ENCODE measurements at regions not wholly inside any gene's neighbourhood (a gene's known extent, or its start where the extent isn't known, plus 50 kb on each side); places are given as distances from the start of the nearest gene placed in this dataset.

- DNase-seq (ENCODE audit: low read depth) = no peak
- Histone ChIP-seq H3K4me2 (ENCODE audit: low read length) (no peak overlapping the region), H3K27me3 (ENCODE audit: insufficient read depth, low read length) (no peaks in the 10 kb centered on the region), H3K4me3 (ENCODE audit: insufficient read depth, low read depth, low read length) (no peak overlapping the region), H3K9me3 (ENCODE audit: insufficient read depth, low read depth, low read length) (no peaks in the 10 kb centered on the region), H3K36me3 (ENCODE audit: insufficient read depth, low read length) (no peaks in the 10 kb centered on the region), H2AFZ (ENCODE audit: low read depth, low read length) (no peak overlapping the region), H4K20me1 (ENCODE audit: insufficient read depth, low read length) (no peaks in the 10 kb centered on the region), H3K9ac (ENCODE audit: low read length) (no peak overlapping the region), H3K4me1 (ENCODE audit: insufficient read depth, low read length) (no peaks in the 10 kb centered on the region), H3K79me2 (ENCODE audit: insufficient read depth, low read length) (no peaks in the 10 kb centered on the region), H3K27ac (ENCODE audit: low read depth, low read length) (no peak overlapping the region)
- Mint-ChIP-seq H3K4me1 (ENCODE audit: low read depth, unreplicated experiment) (no peaks in the 10 kb centered on the region), H3K4me3 (ENCODE audit: unreplicated experiment) (no peak overlapping the region), H3K9me3 (ENCODE audit: unreplicated experiment) (no peaks in the 10 kb centered on the region), H3K27me3 (ENCODE audit: low read depth, unreplicated experiment) (no peaks in the 10 kb centered on the region), H3K36me3 (ENCODE audit: low read depth, unreplicated experiment) (no peaks in the 10 kb centered on the region), H3K27ac (ENCODE audit: unreplicated experiment) (no peak overlapping the region)
- no peak for FAIRE-seq
- TF ChIP-seq EZH2 (IDR thresholded peaks at IDR 0.05; ENCODE audit: insufficient read depth, low read length) = no peak
- TF ChIP-seq, protein P1, sequence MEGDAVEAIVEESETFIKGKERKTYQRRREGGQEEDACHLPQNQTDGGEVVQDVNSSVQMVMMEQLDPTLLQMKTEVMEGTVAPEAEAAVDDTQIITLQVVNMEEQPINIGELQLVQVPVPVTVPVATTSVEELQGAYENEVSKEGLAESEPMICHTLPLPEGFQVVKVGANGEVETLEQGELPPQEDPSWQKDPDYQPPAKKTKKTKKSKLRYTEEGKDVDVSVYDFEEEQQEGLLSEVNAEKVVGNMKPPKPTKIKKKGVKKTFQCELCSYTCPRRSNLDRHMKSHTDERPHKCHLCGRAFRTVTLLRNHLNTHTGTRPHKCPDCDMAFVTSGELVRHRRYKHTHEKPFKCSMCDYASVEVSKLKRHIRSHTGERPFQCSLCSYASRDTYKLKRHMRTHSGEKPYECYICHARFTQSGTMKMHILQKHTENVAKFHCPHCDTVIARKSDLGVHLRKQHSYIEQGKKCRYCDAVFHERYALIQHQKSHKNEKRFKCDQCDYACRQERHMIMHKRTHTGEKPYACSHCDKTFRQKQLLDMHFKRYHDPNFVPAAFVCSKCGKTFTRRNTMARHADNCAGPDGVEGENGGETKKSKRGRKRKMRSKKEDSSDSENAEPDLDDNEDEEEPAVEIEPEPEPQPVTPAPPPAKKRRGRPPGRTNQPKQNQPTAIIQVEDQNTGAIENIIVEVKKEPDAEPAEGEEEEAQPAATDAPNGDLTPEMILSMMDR (IDR thresholded peaks at IDR 0.05; ENCODE audit: insufficient read depth, low read depth, low read length) = no peak
These were observed 408.3 kb upstream of the ANKRD30A start for GRCh38 chr10:36717118-36717517.

- H3K36me3 Mint-ChIP-seq (ENCODE audit: low read depth, unreplicated experiment) = no peaks in the 10 kb centered on the region
- H3K27ac Mint-ChIP-seq (ENCODE audit: unreplicated experiment) = no peak overlapping the region
- no peaks in the 10 kb centered on the region for H3K4me1 Mint-ChIP-seq (ENCODE audit: low read depth, unreplicated experiment)
- H3K9me3 Mint-ChIP-seq (ENCODE audit: unreplicated experiment) = no peaks in the 10 kb centered on the region
- Histone ChIP-seq H3K4me3 (ENCODE audit: insufficient read depth, low read depth, low read length) (no peak overlapping the region), H3K9me3 (ENCODE audit: insufficient read depth, low read depth, low read length) (no peaks in the 10 kb centered on the region), H3K36me3 (ENCODE audit: insufficient read depth, low read length) (no peaks in the 10 kb centered on the region), H3K4me2 (ENCODE audit: low read length) (no peak overlapping the region), H3K79me2 (ENCODE audit: insufficient read depth, low read length) (no peaks in the 10 kb centered on the region), H3K27ac (ENCODE audit: low read depth, low read length) (no peak overlapping the region), H3K9ac (ENCODE audit: low read length) (no peak overlapping the region), H2AFZ (ENCODE audit: low read depth, low read length) (no peak overlapping the region), H4K20me1 (ENCODE audit: insufficient read depth, low read length) (no peaks in the 10 kb centered on the region), H3K4me1 (ENCODE audit: insufficient read depth, low read length) (no peaks in the 10 kb centered on the region), H3K27me3 (ENCODE audit: insufficient read depth, low read length) (no peaks in the 10 kb centered on the region)
- TF ChIP-seq, protein P1 (IDR thresholded peaks at IDR 0.05; ENCODE audit: insufficient read depth, low read depth, low read length) = no peak
- TF ChIP-seq EZH2 (IDR thresholded peaks at IDR 0.05; ENCODE audit: insufficient read depth, low read length) = no peak
- no peaks in the 10 kb centered on the region for H3K27me3 Mint-ChIP-seq (ENCODE audit: low read depth, unreplicated experiment)
- H3K4me3 Mint-ChIP-seq (ENCODE audit: unreplicated experiment) = no peak overlapping the region
- DNase-seq (ENCODE audit: low read depth) (no peak), FAIRE-seq (no peak)
These were observed 409.1 kb upstream of the ANKRD30A start for GRCh38 chr10:36716291-36716690.

DNA sequence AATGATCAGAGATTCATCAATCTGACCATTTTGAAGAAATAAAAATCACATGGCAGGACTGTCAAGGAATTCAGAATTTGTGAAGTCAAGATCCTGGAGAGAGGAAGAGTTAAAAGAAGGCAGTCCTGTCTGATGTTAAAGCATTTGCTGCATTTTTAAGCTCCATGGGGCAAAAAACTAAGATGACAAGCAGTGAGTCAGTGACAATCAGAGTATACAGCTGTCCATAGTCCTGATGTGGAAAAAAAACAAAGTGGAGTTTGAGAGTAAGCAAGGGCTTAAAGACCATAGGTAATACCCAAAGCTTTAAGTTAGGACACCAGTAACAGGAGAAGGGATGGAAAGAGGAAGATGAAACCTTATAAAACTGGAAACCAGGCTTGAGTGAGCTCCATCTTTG lies 412.7 kb upstream of the ANKRD30A start:
- DNase-seq (ENCODE audit: low read depth) (no peak), FAIRE-seq (no peak)
- H3K79me2 ChIP-seq (ENCODE audit: insufficient read depth, low read length) = no peaks in the 10 kb centered on the region
- H3K27me3 Mint-ChIP-seq (ENCODE audit: low read depth, unreplicated experiment) = no peaks in the 10 kb centered on the region
- H2AFZ ChIP-seq (ENCODE audit: low read depth, low read length) = no peak overlapping the region
- no peaks in the 10 kb centered on the region for H3K36me3 Mint-ChIP-seq (ENCODE audit: low read depth, unreplicated experiment)
- no peaks in the 10 kb centered on the region for H3K27me3 ChIP-seq (ENCODE audit: insufficient read depth, low read length)
- H3K27ac Mint-ChIP-seq (ENCODE audit: unreplicated experiment) = no peak overlapping the region
- H3K9ac ChIP-seq (ENCODE audit: low read length) = no peak overlapping the region
- no peak overlapping the region for H3K4me3 ChIP-seq (ENCODE audit: insufficient read depth, low read depth, low read length)
- H3K27ac ChIP-seq (ENCODE audit: low read depth, low read length) = no peak overlapping the region
- no peak for TF ChIP-seq EZH2 (IDR thresholded peaks at IDR 0.05; ENCODE audit: insufficient read depth, low read length)
- TF ChIP-seq, protein P1 (IDR thresholded peaks at IDR 0.05; ENCODE audit: insufficient read depth, low read depth, low read length) = no peak
- no peaks in the 10 kb centered on the region for H3K9me3 Mint-ChIP-seq (ENCODE audit: unreplicated experiment)
- no peaks in the 10 kb centered on the region for H3K4me1 ChIP-seq (ENCODE audit: insufficient read depth, low read length)
- H3K4me2 ChIP-seq (ENCODE audit: low read length) = no peak overlapping the region
- H3K36me3 ChIP-seq (ENCODE audit: insufficient read depth, low read length) = no peaks in the 10 kb centered on the region
- no peaks in the 10 kb centered on the region for H3K4me1 Mint-ChIP-seq (ENCODE audit: low read depth, unreplicated experiment)
- H3K4me3 Mint-ChIP-seq (ENCODE audit: unreplicated experiment) = no peak overlapping the region
- no peaks in the 10 kb centered on the region for H4K20me1 ChIP-seq (ENCODE audit: insufficient read depth, low read length)
- H3K9me3 ChIP-seq (ENCODE audit: insufficient read depth, low read depth, low read length) = no peaks in the 10 kb centered on the region

Measured in astrocyte (in vitro differentiated cells and primary cell).